Epithelial cell of esophagus (primary cell): ENCODE measurements at regions not wholly inside any gene's neighbourhood (a gene's known extent, or its start where the extent isn't known, plus 50 kb on each side); places are given as distances from the start of the nearest gene placed in this dataset.
A peak's percentile ranks its signal among the peaks of the same experiment; 100 is the strongest.

Source experiments
- DNase-seq: peaks from one replicate; pipeline ENCODE4 v3.0.0; 2010; ENCODE audit warnings: low read depth
- H3K4me3 ChIP-seq: 2 replicates; pipeline ENCODE4 v1.5.1; 2011; ENCODE audit warnings: mild to moderate bottlenecking, low read length, control low read depth
- TF ChIP-seq, protein P1 (sequence below): IDR thresholded peaks from 2 replicates; pipeline ENCODE4 v1.5.1; 2011; ENCODE audit warnings: low read depth, mild to moderate bottlenecking, low read length, control low read depth, inconsistent platforms; ENCODE audit not compliant: insufficient read depth; ENCODE audit errors: missing control alignments

GRCh38 chr3:164468055-164468454 is 610.2 kb downstream of the SI start:
- DNase-seq, result no peak
- H3K4me3 ChIP-seq, result no peak overlapping the region
- TF ChIP-seq, protein P1, sequence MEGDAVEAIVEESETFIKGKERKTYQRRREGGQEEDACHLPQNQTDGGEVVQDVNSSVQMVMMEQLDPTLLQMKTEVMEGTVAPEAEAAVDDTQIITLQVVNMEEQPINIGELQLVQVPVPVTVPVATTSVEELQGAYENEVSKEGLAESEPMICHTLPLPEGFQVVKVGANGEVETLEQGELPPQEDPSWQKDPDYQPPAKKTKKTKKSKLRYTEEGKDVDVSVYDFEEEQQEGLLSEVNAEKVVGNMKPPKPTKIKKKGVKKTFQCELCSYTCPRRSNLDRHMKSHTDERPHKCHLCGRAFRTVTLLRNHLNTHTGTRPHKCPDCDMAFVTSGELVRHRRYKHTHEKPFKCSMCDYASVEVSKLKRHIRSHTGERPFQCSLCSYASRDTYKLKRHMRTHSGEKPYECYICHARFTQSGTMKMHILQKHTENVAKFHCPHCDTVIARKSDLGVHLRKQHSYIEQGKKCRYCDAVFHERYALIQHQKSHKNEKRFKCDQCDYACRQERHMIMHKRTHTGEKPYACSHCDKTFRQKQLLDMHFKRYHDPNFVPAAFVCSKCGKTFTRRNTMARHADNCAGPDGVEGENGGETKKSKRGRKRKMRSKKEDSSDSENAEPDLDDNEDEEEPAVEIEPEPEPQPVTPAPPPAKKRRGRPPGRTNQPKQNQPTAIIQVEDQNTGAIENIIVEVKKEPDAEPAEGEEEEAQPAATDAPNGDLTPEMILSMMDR, result no peak

DNA sequence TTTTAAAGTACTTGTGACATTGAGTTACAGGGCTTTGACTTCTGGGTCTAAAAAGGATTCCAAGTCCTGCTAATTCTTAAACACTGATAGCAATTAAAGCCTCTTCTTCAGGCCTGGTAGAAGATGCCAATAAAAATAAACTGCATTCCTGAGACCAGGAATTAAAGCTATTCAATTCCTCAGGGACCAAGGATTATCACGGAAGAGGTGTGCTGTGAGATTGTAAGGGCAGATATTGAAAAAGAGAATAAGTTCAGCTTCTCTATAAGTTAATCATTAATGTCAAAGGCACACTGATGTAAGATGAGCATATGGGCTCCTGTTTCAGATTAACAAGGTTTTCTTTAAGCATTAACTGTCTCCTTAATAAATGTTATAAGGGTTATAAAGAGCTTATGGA is 611.3 kb downstream of the SI start:
- H3K4me3 ChIP-seq, result no peak overlapping the region
- TF ChIP-seq, protein P1, result no peak
- DNase-seq, result no peak

- TF ChIP-seq, protein P1, result no peak
- no peak for DNase-seq
- no peak overlapping the region for H3K4me3 ChIP-seq
These were observed 613.1 kb downstream of the SI start for GRCh38 chr3:164465172-164465571.

DNA sequence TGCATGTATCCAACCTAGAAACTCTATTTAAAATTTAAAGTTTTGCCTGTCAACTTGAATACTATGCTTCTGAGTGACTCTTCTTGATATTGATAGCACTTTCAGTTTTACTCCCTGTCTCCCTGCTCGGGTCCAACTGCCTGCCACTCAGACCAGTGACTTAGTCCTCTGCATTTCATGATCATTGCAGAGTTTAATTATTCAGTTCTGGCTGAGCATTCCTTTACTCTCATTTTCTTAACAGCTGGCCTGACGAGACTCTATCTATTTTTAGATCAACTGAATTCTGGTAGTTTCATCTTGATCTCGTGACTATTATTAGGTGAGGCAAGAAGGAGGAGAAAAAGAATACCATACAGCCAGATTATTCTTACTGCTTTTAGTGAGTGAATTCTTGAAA is 617.4 kb downstream of the SI start:
- TF ChIP-seq, protein P1, result no peak
- no peak for DNase-seq
- no peak overlapping the region for H3K4me3 ChIP-seq

DNA sequence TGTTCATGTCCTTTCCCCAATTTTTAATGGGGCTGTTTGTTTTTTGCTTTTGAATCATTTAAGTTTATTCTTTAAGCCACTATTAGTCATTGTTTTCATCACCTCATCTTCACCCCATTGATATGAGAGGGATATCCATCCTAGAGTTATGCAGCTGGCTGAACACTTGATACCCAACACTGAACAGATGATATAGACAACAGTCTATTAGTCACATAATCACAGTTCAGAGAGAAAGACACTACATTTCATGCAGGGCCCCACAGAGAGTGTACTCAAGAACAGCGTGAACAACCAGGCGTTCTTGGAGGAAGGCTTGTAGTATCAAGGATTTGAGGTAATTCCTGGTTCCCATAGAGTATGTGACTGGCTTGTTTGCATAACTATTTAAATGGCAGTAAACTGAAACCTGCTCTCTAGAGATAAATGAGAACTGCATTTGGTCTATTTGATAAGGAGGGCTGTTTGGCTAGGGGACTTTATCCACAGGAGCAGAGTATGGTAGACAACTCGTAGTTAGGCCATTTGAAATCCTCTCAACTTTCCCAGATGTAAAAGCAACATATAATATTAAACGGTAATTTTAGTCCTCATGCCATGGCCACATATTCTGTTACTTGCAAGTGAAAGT is 618.7 kb downstream of the SI start:
- TF ChIP-seq, protein P1, result no peak
- no peak overlapping the region for H3K4me3 ChIP-seq
- DNase-seq, result no peak

DNA sequence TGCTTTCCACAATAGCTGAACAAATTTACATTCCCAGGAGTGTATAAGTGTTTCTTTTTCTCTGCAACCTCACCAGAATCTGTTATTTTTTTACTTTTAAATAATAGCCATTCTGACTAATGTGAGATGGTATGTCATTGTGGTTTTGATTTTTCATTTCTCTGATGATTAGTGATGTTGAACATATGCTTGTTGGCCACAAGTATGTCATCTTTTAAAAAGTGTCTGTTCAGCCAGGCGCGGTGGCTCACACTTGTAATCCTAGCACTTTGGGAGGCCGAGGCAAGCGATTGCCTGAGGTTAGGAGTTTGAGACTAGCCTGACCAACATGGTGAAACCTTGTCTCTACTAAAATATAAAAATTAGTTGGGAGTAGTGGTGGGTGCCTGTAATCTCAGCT is 619.3 kb downstream of the SI start:
- TF ChIP-seq, protein P1, result no peak
- peak; percentile 6 for DNase-seq

DNA sequence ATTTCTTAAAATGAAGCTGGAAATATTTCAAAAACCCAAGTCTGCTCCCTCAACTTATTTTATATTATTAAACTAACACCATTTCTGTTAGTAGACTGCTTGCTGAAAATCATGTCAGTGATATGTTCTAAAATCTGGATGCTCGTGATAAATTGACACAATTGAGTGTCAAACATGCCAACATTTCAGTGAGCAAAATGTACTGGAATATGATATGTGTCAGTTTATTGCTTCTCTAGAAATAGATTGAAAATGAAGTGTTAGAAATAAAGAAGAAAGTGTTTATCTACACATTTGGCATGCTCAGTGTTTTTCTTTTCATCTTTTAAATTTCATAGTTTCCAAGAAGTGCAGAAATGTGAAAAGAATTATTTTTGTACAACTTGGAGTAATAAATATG is 624.6 kb downstream of the SI start:
- no peak for DNase-seq
- TF ChIP-seq, protein P1, result no peak
- no peak overlapping the region for H3K4me3 ChIP-seq

More for the DNA sequence above, 619.3 kb downstream of the SI start:
- no peak overlapping the region for H3K4me3 ChIP-seq
